ENCODE measurements at regions not wholly inside any gene's neighbourhood (a gene's known extent, or its start where the extent isn't known, plus 50 kb on each side); places are given as distances from the start of the nearest gene placed in this dataset.

- Histone ChIP-seq H3K4me1 (ENCODE audit: control insufficient read depth, insufficient read depth, low read length) (no peaks in the 10 kb centered on the region), H3K27ac (ENCODE audit: low read depth, low read length) (no peak overlapping the region), H3K36me3 (ENCODE audit: control insufficient read depth, insufficient read depth, low read length) (no peaks in the 10 kb centered on the region), H3K27me3 (ENCODE audit: control insufficient read depth, insufficient read depth, low read length) (no peaks in the 10 kb centered on the region), H3K9me3 (ENCODE audit: control insufficient read depth, insufficient read depth, low read length) (no peaks in the 10 kb centered on the region), H3K4me3 (ENCODE audit: low read depth, low read length) (no peak overlapping the region)
- WGBS (ENCODE audit: insufficient coverage) = no CpG with 5 or more reads among the region's 3 CpGs
- DNase-seq (ENCODE audit: low read depth in 4 of 6, low spot score in 6 of 6) = no peak
Observed at GRCh38 chr6:155694419-155694790, 238.8 kb upstream of the NOX3 start.

- 87% methylated on average over 3 of the region's 10 CpGs for WGBS (ENCODE audit: insufficient coverage)
- Histone ChIP-seq H3K36me3 (ENCODE audit: control insufficient read depth, insufficient read depth, low read length) (no peaks in the 10 kb centered on the region), H3K9me3 (ENCODE audit: control insufficient read depth, insufficient read depth, low read length) (no peaks in the 10 kb centered on the region)
Observed at GRCh38 chr6:155693573-155694418, 238.2 kb upstream of the NOX3 start.

GRCh38 chr6:155690820-155691219 lies 235.2 kb upstream of the NOX3 start:
- Histone ChIP-seq H3K27ac (ENCODE audit: low read depth, low read length) (no peak overlapping the region), H3K4me1 (ENCODE audit: control insufficient read depth, insufficient read depth, low read length) (no peaks in the 10 kb centered on the region), H3K4me3 (ENCODE audit: low read depth, low read length) (no peak overlapping the region), H3K9me3 (ENCODE audit: control insufficient read depth, insufficient read depth, low read length) (no peaks in the 10 kb centered on the region), H3K36me3 (ENCODE audit: control insufficient read depth, insufficient read depth, low read length) (no peaks in the 10 kb centered on the region), H3K27me3 (ENCODE audit: control insufficient read depth, insufficient read depth, low read length) (no peaks in the 10 kb centered on the region)
- WGBS (ENCODE audit: insufficient coverage) = 88% methylated on average over 3 of the region's 3 CpGs
- DNase-seq (ENCODE audit: low read depth in 4 of 6, low spot score in 6 of 6) = no peak

More at GRCh38 chr6:155693573-155694418, 238.2 kb upstream of the NOX3 start:
- Histone ChIP-seq H3K4me3 (ENCODE audit: low read depth, low read length) (no peak overlapping the region), H3K27me3 (ENCODE audit: control insufficient read depth, insufficient read depth, low read length) (no peaks in the 10 kb centered on the region), H3K27ac (ENCODE audit: low read depth, low read length) (no peak overlapping the region), H3K4me1 (ENCODE audit: control insufficient read depth, insufficient read depth, low read length) (no peaks in the 10 kb centered on the region)
- peak in 1 of 6 donors; percentile 39 for DNase-seq (ENCODE audit: low read depth in 4 of 6, low spot score in 6 of 6)

GRCh38 chr6:155687645-155688044 lies 232.0 kb upstream of the NOX3 start:
- H3K4me1 ChIP-seq (ENCODE audit: control insufficient read depth, insufficient read depth, low read length) = no peaks in the 10 kb centered on the region
- no peak overlapping the region for H3K4me3 ChIP-seq (ENCODE audit: low read depth, low read length)
- 20% methylated on average over 1 of the region's 6 CpGs for WGBS (ENCODE audit: insufficient coverage)
- no peaks in the 10 kb centered on the region for H3K9me3 ChIP-seq (ENCODE audit: control insufficient read depth, insufficient read depth, low read length)
- DNase-seq (ENCODE audit: low read depth in 4 of 6, low spot score in 6 of 6) = no peak
- no peaks in the 10 kb centered on the region for H3K36me3 ChIP-seq (ENCODE audit: control insufficient read depth, insufficient read depth, low read length)
- no peak overlapping the region for H3K27ac ChIP-seq (ENCODE audit: low read depth, low read length)
- H3K27me3 ChIP-seq (ENCODE audit: control insufficient read depth, insufficient read depth, low read length) = no peaks in the 10 kb centered on the region

- Histone ChIP-seq H3K4me3 (ENCODE audit: low read depth, low read length) (no peak overlapping the region), H3K36me3 (ENCODE audit: control insufficient read depth, insufficient read depth, low read length) (no peaks in the 10 kb centered on the region), H3K9me3 (ENCODE audit: control insufficient read depth, insufficient read depth, low read length) (no peaks in the 10 kb centered on the region), H3K27ac (ENCODE audit: low read depth, low read length) (no peak overlapping the region), H3K4me1 (ENCODE audit: control insufficient read depth, insufficient read depth, low read length) (no peaks in the 10 kb centered on the region), H3K27me3 (ENCODE audit: control insufficient read depth, insufficient read depth, low read length) (no peaks in the 10 kb centered on the region)
- no peak for DNase-seq (ENCODE audit: low read depth in 4 of 6, low spot score in 6 of 6)
- no CpG with 5 or more reads among the region's 5 CpGs for WGBS (ENCODE audit: insufficient coverage)
Observed at GRCh38 chr6:155684416-155685196, 229.0 kb upstream of the NOX3 start.

GRCh38 chr6:155678361-155678760 lies 222.7 kb upstream of the NOX3 start:
- Histone ChIP-seq H3K9me3 (ENCODE audit: control insufficient read depth, insufficient read depth, low read length) (no peaks in the 10 kb centered on the region), H3K36me3 (ENCODE audit: control insufficient read depth, insufficient read depth, low read length) (no peaks in the 10 kb centered on the region), H3K27ac (ENCODE audit: low read depth, low read length) (no peak overlapping the region), H3K4me1 (ENCODE audit: control insufficient read depth, insufficient read depth, low read length) (no peaks in the 10 kb centered on the region), H3K4me3 (ENCODE audit: low read depth, low read length) (no peak overlapping the region), H3K27me3 (ENCODE audit: control insufficient read depth, insufficient read depth, low read length) (no peaks in the 10 kb centered on the region)
- no peak for DNase-seq (ENCODE audit: low read depth in 4 of 6, low spot score in 6 of 6)
- WGBS (ENCODE audit: insufficient coverage) = 62% methylated on average over 2 of the region's 3 CpGs

GRCh38 chr6:155676346-155676745 lies 220.7 kb upstream of the NOX3 start:
- H3K36me3 ChIP-seq (ENCODE audit: control insufficient read depth, insufficient read depth, low read length) = no peaks in the 10 kb centered on the region
- no peak overlapping the region for H3K27ac ChIP-seq (ENCODE audit: low read depth, low read length)
- H3K9me3 ChIP-seq (ENCODE audit: control insufficient read depth, insufficient read depth, low read length) = no peaks in the 10 kb centered on the region
- 100% methylated on average over 1 of the region's 2 CpGs for WGBS (ENCODE audit: insufficient coverage)
- no peak overlapping the region for H3K4me3 ChIP-seq (ENCODE audit: low read depth, low read length)
- no peaks in the 10 kb centered on the region for H3K4me1 ChIP-seq (ENCODE audit: control insufficient read depth, insufficient read depth, low read length)
- no peaks in the 10 kb centered on the region for H3K27me3 ChIP-seq (ENCODE audit: control insufficient read depth, insufficient read depth, low read length)
- no peak for DNase-seq (ENCODE audit: low read depth in 4 of 6, low spot score in 6 of 6)

- Histone ChIP-seq H3K9me3 (ENCODE audit: control insufficient read depth, insufficient read depth, low read length) (no peaks in the 10 kb centered on the region), H3K4me3 (ENCODE audit: low read depth, low read length) (no peak overlapping the region), H3K27me3 (ENCODE audit: control insufficient read depth, insufficient read depth, low read length) (no peaks in the 10 kb centered on the region), H3K4me1 (ENCODE audit: control insufficient read depth, insufficient read depth, low read length) (no peaks in the 10 kb centered on the region), H3K36me3 (ENCODE audit: control insufficient read depth, insufficient read depth, low read length) (no peaks in the 10 kb centered on the region), H3K27ac (ENCODE audit: low read depth, low read length) (no peak overlapping the region)
- WGBS (ENCODE audit: insufficient coverage) = no CpG with 5 or more reads among the region's 2 CpGs
- no peak for DNase-seq (ENCODE audit: low read depth in 4 of 6, low spot score in 6 of 6)
Observed at GRCh38 chr6:155670655-155671054, 215.0 kb upstream of the NOX3 start.

- Histone ChIP-seq H3K9me3 (ENCODE audit: control insufficient read depth, insufficient read depth, low read length) (no peaks in the 10 kb centered on the region), H3K36me3 (ENCODE audit: control insufficient read depth, insufficient read depth, low read length) (no peaks in the 10 kb centered on the region), H3K4me1 (ENCODE audit: control insufficient read depth, insufficient read depth, low read length) (no peaks in the 10 kb centered on the region), H3K4me3 (ENCODE audit: low read depth, low read length) (no peak overlapping the region), H3K27me3 (ENCODE audit: control insufficient read depth, insufficient read depth, low read length) (no peaks in the 10 kb centered on the region), H3K27ac (ENCODE audit: low read depth, low read length) (no peak overlapping the region)
- 82% methylated on average over 4 of the region's 6 CpGs for WGBS (ENCODE audit: insufficient coverage)
- DNase-seq (ENCODE audit: low read depth in 4 of 6, low spot score in 6 of 6) = no peak
Observed at GRCh38 chr6:155660251-155660977, 204.8 kb upstream of the NOX3 start.
